ENCODE measurements at regions not wholly inside any gene's neighbourhood (a gene's known extent, or its start where the extent isn't known, plus 50 kb on each side); places are given as distances from the start of the nearest gene placed in this dataset.
"Not testable (repeated sequence)": the region's sequence is repeated elsewhere in the genome, so short reads cannot be mapped to it uniquely, and the experiment has no call there.

GRCh38 chr9:63822615-63823374 is 1462.2 kb downstream of the FOXD4L5 start:
- intact Hi-C loops (cut with DNase I): not testable (repeated sequence)
- WGBS: 64% methylated on average over 6 of the region's 6 CpGs

GRCh38 chr9:63821293-63821692 is 1463.7 kb downstream of the FOXD4L5 start:
- intact Hi-C loops (cut with DNase I); H3K27ac ChIP-seq; H3K27me3 ChIP-seq (replicated peaks; ENCODE audit: insufficient read depth); DNase-seq (ENCODE audit: low spot score); H3K4me3 ChIP-seq; H3K36me3 ChIP-seq; H3K4me1 ChIP-seq (replicated peaks); H3K9me3 ChIP-seq: not testable (repeated sequence)
- 66% methylated on average over 10 of the region's 10 CpGs for WGBS

More at GRCh38 chr9:63822615-63823374, 1462.2 kb downstream of the FOXD4L5 start:
- not testable (repeated sequence) for H3K9me3 ChIP-seq; H3K4me1 ChIP-seq (replicated peaks); H3K36me3 ChIP-seq; DNase-seq (ENCODE audit: low spot score); H3K27me3 ChIP-seq (replicated peaks; ENCODE audit: insufficient read depth); H3K27ac ChIP-seq; H3K4me3 ChIP-seq

- H3K27me3 ChIP-seq (replicated peaks; ENCODE audit: insufficient read depth); H3K36me3 ChIP-seq; DNase-seq (ENCODE audit: low spot score); H3K9me3 ChIP-seq; H3K4me1 ChIP-seq (replicated peaks); intact Hi-C loops (cut with DNase I); H3K27ac ChIP-seq; H3K4me3 ChIP-seq: not testable (repeated sequence)
- 79% methylated on average over 13 of the region's 13 CpGs for WGBS
These were observed 1464.1 kb downstream of the FOXD4L5 start for GRCh38 chr9:63820882-63821281.

- intact Hi-C loops (cut with DNase I); H3K4me1 ChIP-seq (replicated peaks); H3K36me3 ChIP-seq; H3K4me3 ChIP-seq; H3K27me3 ChIP-seq (replicated peaks; ENCODE audit: insufficient read depth); DNase-seq (ENCODE audit: low spot score); H3K9me3 ChIP-seq; H3K27ac ChIP-seq: not testable (repeated sequence)
- WGBS: 92% methylated on average over 3 of the region's 3 CpGs
These were observed 1464.6 kb downstream of the FOXD4L5 start for GRCh38 chr9:63820383-63820782.

- TF ChIP-seq CTCF (IDR thresholded peaks at IDR 0.05) (no peak), POLR2A (IDR thresholded peaks at IDR 0.05) (no peak), POLR2AphosphoS5 (IDR thresholded peaks at IDR 0.05) (no peak)
- H3K4me1 ChIP-seq (replicated peaks): no peaks in the 10 kb centered on the region
- 24% methylated on average over 41 of the region's 41 CpGs for WGBS
- DNase-seq (ENCODE audit: low spot score): peak; percentile 75
- no peaks in the 10 kb centered on the region for H3K9me3 ChIP-seq
- H3K27me3 ChIP-seq (replicated peaks; ENCODE audit: insufficient read depth): peaks cover 3% of the 10 kb centered on the region
- peak overlapping the region; percentile 12 to 22 for H3K4me3 ChIP-seq
- no peaks in the 10 kb centered on the region for H3K36me3 ChIP-seq
- peak overlapping the region in 1 of 2 donors; percentile 57 for H3K27ac ChIP-seq
- intact Hi-C loops (cut with DNase I): no loop called here
These were observed 1467.1 kb downstream of the FOXD4L5 start for GRCh38 chr9:63817622-63818518.

- no peaks in the 10 kb centered on the region for H3K36me3 ChIP-seq
- H3K9me3 ChIP-seq: no peaks in the 10 kb centered on the region
- H3K4me3 ChIP-seq: peak overlapping the region in 1 of 2 donors; percentile 22
- WGBS: 17% methylated on average over 36 of the region's 36 CpGs
- TF ChIP-seq POLR2A (IDR thresholded peaks at IDR 0.05): no peak
- TF ChIP-seq POLR2AphosphoS5 (IDR thresholded peaks at IDR 0.05): no peak
- no peak for TF ChIP-seq CTCF (IDR thresholded peaks at IDR 0.05)
- intact Hi-C loops (cut with DNase I): no loop called here
- no peak overlapping the region for H3K27ac ChIP-seq
- DNase-seq (ENCODE audit: low spot score): peak; percentile 96
- H3K27me3 ChIP-seq (replicated peaks; ENCODE audit: insufficient read depth): peaks cover 3% of the 10 kb centered on the region
- H3K4me1 ChIP-seq (replicated peaks): no peaks in the 10 kb centered on the region
These were observed 1468.0 kb downstream of the FOXD4L5 start for GRCh38 chr9:63816751-63817621.

- H3K4me3 ChIP-seq; H3K27me3 ChIP-seq (replicated peaks; ENCODE audit: insufficient read depth); intact Hi-C loops (cut with DNase I); DNase-seq (ENCODE audit: low spot score); H3K9me3 ChIP-seq; H3K36me3 ChIP-seq; H3K4me1 ChIP-seq (replicated peaks); H3K27ac ChIP-seq: not testable (repeated sequence)
- WGBS: 23% methylated on average over 30 of the region's 52 CpGs
These were observed 1469.9 kb downstream of the FOXD4L5 start for GRCh38 chr9:63814970-63815669.

- intact Hi-C loops (cut with DNase I); H3K9me3 ChIP-seq; H3K27me3 ChIP-seq (replicated peaks; ENCODE audit: insufficient read depth); H3K4me3 ChIP-seq; H3K4me1 ChIP-seq (replicated peaks); H3K27ac ChIP-seq; DNase-seq (ENCODE audit: low spot score); H3K36me3 ChIP-seq: not testable (repeated sequence)
- WGBS: 25% methylated on average over 39 of the region's 39 CpGs
These were observed 1471.5 kb downstream of the FOXD4L5 start for GRCh38 chr9:63813391-63814021.

GRCh38 chr9:63812822-63813221 is 1472.2 kb downstream of the FOXD4L5 start:
- intact Hi-C loops (cut with DNase I); H3K4me3 ChIP-seq; H3K27ac ChIP-seq; H3K4me1 ChIP-seq (replicated peaks); DNase-seq (ENCODE audit: low spot score); H3K9me3 ChIP-seq; H3K27me3 ChIP-seq (replicated peaks; ENCODE audit: insufficient read depth); H3K36me3 ChIP-seq: not testable (repeated sequence)
- 22% methylated on average over 12 of the region's 34 CpGs for WGBS
